Fibroblast of lung (primary cell): ENCODE measurements at regions not wholly inside any gene's neighbourhood (a gene's known extent, or its start where the extent isn't known, plus 50 kb on each side); places are given as distances from the start of the nearest gene placed in this dataset.

ENCODE experiments used
- DNase-seq, 2 donors: peaks; one replicate each; pipeline versions ENCODE4 v3.0.0 to v3.0.0-alpha.2; 2010; ENCODE audit warnings: low read depth in 2 of 2
- H2AFZ ChIP-seq: 2 replicates; pipeline ENCODE4 v1.5.1; 2012; ENCODE audit warnings: low read length, control low read depth, inconsistent platforms
- H3K27ac ChIP-seq: 2 replicates; pipeline ENCODE4 v1.5.1; 2011; ENCODE audit warnings: low read length, control low read depth; ENCODE audit not compliant: insufficient read depth
- H3K27me3 ChIP-seq: 2 replicates; pipeline ENCODE4 v1.5.1; 2011; ENCODE audit warnings: mild to moderate bottlenecking, low read length; ENCODE audit not compliant: control insufficient read depth, insufficient read depth
- H3K36me3 ChIP-seq: 2 replicates; pipeline ENCODE4 v1.5.1; 2011; ENCODE audit warnings: low read length; ENCODE audit not compliant: control insufficient read depth, insufficient read depth
- H3K4me1 ChIP-seq: 2 replicates; pipeline ENCODE4 v1.5.1; 2011; ENCODE audit warnings: low read length; ENCODE audit not compliant: control insufficient read depth, insufficient read depth; ENCODE audit errors: extremely low read depth
- H3K4me2 ChIP-seq: 2 replicates; pipeline ENCODE4 v1.5.1; 2011; ENCODE audit warnings: low read length, control low read depth; ENCODE audit not compliant: insufficient read depth; ENCODE audit errors: extremely low read depth
- H3K4me3 ChIP-seq, 4 experiments: fragments of 200-600 bp in 1 of 4; sonication (generic) in 1 of 4; replicated peaks in 1 of 4; 2 replicates each; pipeline ENCODE4 v1.5.1; 2011 to 2016; ENCODE audit warnings: low read length in 4 of 4, low read depth in 3 of 4, mild to moderate bottlenecking in 3 of 4, control low read depth in 2 of 4, inconsistent platforms in 1 of 4, mixed read lengths in 1 of 4; ENCODE audit not compliant: insufficient read depth in 1 of 4; ENCODE audit errors: control extremely low read depth in 1 of 4
- H3K79me2 ChIP-seq: 2 replicates; pipeline ENCODE4 v1.5.1; 2012; ENCODE audit warnings: mild to moderate bottlenecking, low read length, inconsistent platforms; ENCODE audit not compliant: control insufficient read depth, insufficient read depth
- H3K9ac ChIP-seq: 2 replicates; pipeline ENCODE4 v1.5.1; 2011; ENCODE audit warnings: mild to moderate bottlenecking, low read length, control low read depth; ENCODE audit not compliant: insufficient read depth
- H3K9me3 ChIP-seq: 2 replicates; pipeline ENCODE4 v1.5.1; 2012; ENCODE audit warnings: low read depth, low read length; ENCODE audit not compliant: control insufficient read depth, insufficient read depth
- H4K20me1 ChIP-seq: 2 replicates; pipeline ENCODE4 v1.5.1; 2011; ENCODE audit warnings: low read length; ENCODE audit not compliant: control insufficient read depth, insufficient read depth; ENCODE audit errors: extremely low read depth
- CTCF ChIP-seq, 2 donors: IDR thresholded peaks in 1 of 2; conservative IDR thresholded peaks in 1 of 2; 1 replicate in 1 of 2; 2 replicates in 1 of 2; pipeline ENCODE4 v1.5.1; 2011 to 2012; ENCODE audit warnings: low read length in 2 of 2, control low read depth in 1 of 2, inconsistent platforms in 1 of 2, low read depth in 1 of 2, mild to moderate bottlenecking in 1 of 2
- EZH2 ChIP-seq: IDR thresholded peaks from 2 replicates; pipeline ENCODE4 v1.5.1; 2012; ENCODE audit warnings: low read length, control low read depth, mild to moderate bottlenecking; ENCODE audit errors: missing control alignments

GRCh38 chr3:191997093-191997492 is 536.1 kb downstream of the PYDC2 start:
- Histone ChIP-seq H3K9me3 (no peaks in the 10 kb centered on the region), H3K4me2 (no peak overlapping the region), H3K27me3 (no peaks in the 10 kb centered on the region), H2AFZ (no peak overlapping the region), H3K36me3 (no peaks in the 10 kb centered on the region), H3K4me1 (no peaks in the 10 kb centered on the region), H3K27ac (no peak overlapping the region), H3K4me3 (no peak overlapping the region), H3K79me2 (no peaks in the 10 kb centered on the region), H4K20me1 (no peaks in the 10 kb centered on the region), H3K9ac (no peak overlapping the region)
- TF ChIP-seq EZH2 (no peak), CTCF (conservative IDR thresholded peaks at IDR 0.05 in 1 of 2, IDR thresholded peaks at IDR 0.05 in 1 of 2; ENCODE audit: low read depth in 1 of 2, low read length in 2 of 2) (no peak)
- DNase-seq: no peak

DNA sequence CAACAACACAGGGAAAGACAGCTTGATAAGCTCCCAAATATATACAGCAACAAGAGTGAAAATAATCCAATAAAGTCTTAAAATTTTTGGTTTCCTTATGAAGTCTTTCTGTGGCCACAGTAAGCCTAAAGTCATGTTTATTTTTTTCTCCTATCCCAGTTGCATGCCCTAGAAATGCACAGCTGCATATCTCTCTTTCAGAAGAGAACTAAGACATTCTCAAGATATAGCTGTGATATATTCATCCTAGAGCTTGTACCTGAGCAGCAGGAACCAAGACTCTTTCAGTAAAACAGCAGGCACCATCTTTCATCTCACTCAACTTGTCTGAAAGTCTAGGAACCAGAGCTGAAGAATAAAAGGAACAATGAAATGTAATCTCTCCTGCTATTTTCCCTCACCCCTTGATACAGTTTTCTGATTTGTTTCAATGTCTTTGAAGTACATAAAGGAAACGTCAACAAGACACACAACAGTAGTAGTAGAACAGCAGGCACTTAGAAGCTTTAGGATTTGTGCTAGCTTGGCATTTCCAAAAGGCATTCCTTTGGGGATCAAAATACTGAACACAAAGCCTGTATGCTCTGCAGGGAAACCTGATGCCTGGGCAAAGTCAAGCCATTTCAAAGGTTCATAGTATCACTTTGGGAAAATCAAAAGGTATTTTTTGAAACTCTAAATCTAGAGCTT is 536.8 kb downstream of the PYDC2 start:
- TF ChIP-seq EZH2: no peak
- no peak for TF ChIP-seq CTCF (conservative IDR thresholded peaks at IDR 0.05 in 1 of 2, IDR thresholded peaks at IDR 0.05 in 1 of 2; ENCODE audit: low read depth in 1 of 2, low read length in 2 of 2)
- no peak for DNase-seq
- no peaks in the 10 kb centered on the region for H3K27me3 ChIP-seq
- no peak overlapping the region for H3K27ac ChIP-seq
- H3K4me1 ChIP-seq: no peaks in the 10 kb centered on the region
- H3K9me3 ChIP-seq: no peaks in the 10 kb centered on the region
- H3K4me2 ChIP-seq: no peak overlapping the region
- no peak overlapping the region for H3K4me3 ChIP-seq
- no peak overlapping the region for H2AFZ ChIP-seq
- H4K20me1 ChIP-seq: no peaks in the 10 kb centered on the region
- no peaks in the 10 kb centered on the region for H3K79me2 ChIP-seq
- H3K9ac ChIP-seq: no peak overlapping the region
- H3K36me3 ChIP-seq: no peaks in the 10 kb centered on the region

DNA sequence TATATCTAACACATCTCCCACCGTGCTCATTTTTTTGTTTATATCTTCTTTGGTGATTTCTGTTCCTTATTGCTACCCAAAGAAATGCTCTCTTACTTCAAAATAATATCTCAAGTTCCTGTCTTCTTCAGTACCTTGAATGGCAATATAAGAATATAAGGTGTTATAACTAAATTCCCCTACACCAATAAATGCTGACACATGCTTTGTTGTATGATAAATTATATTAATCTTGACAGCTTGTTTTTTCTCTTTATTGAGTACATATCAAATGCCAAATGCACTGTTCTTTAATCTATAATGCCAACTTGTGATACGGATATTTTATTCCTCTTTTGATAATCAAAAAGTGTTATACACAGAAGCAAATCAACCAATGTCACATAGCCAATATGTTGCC is 540.3 kb downstream of the PYDC2 start:
- no peak for DNase-seq
- H3K27me3 ChIP-seq: no peaks in the 10 kb centered on the region
- no peaks in the 10 kb centered on the region for H3K36me3 ChIP-seq
- no peak overlapping the region for H3K4me2 ChIP-seq
- no peaks in the 10 kb centered on the region for H4K20me1 ChIP-seq
- H3K79me2 ChIP-seq: no peaks in the 10 kb centered on the region
- no peak overlapping the region for H2AFZ ChIP-seq
- TF ChIP-seq CTCF (conservative IDR thresholded peaks at IDR 0.05 in 1 of 2, IDR thresholded peaks at IDR 0.05 in 1 of 2; ENCODE audit: low read depth in 1 of 2, low read length in 2 of 2) (no peak), EZH2 (no peak)
- no peaks in the 10 kb centered on the region for H3K4me1 ChIP-seq
- H3K9me3 ChIP-seq: no peaks in the 10 kb centered on the region
- H3K4me3 ChIP-seq: no peak overlapping the region
- H3K9ac ChIP-seq: no peak overlapping the region
- H3K27ac ChIP-seq: no peak overlapping the region
